ENCODE measurements at regions not wholly inside any gene's neighbourhood (a gene's known extent, or its start where the extent isn't known, plus 50 kb on each side); places are given as distances from the start of the nearest gene placed in this dataset.

- TF ChIP-seq CTCF (conservative IDR thresholded peaks at IDR 0.05; ENCODE audit: low read depth, low read length) (no peak), MXI1 (IDR thresholded peaks at IDR 0.05; ENCODE audit: borderline replicate concordance, low read depth, low read length) (no peak), SMC3 (IDR thresholded peaks at IDR 0.05; ENCODE audit: low read depth, low read length) (no peak), CEBPB (IDR thresholded peaks at IDR 0.05; ENCODE audit: low read depth, low read length) (no peak), RCOR1 (IDR thresholded peaks at IDR 0.05; ENCODE audit: insufficient replicate concordance, low read length) (no peak), POLR2A (IDR thresholded peaks at IDR 0.05; ENCODE audit: low read depth, low read length) (no peak), USF2 (IDR thresholded peaks at IDR 0.05; ENCODE audit: low read depth, low read length) (no peak), RAD21 (IDR thresholded peaks at IDR 0.05; ENCODE audit: low read length) (no peak), RFX5 (IDR thresholded peaks at IDR 0.05; ENCODE audit: low read depth, low read length) (no peak), CHD1 (IDR thresholded peaks at IDR 0.05; ENCODE audit: low read depth, low read length) (no peak), FOS (IDR thresholded peaks at IDR 0.05; ENCODE audit: low read depth, low read length) (no peak), BHLHE40 (IDR thresholded peaks at IDR 0.05; ENCODE audit: low read depth, low read length) (no peak), MAZ (IDR thresholded peaks at IDR 0.05; ENCODE audit: borderline replicate concordance, low read depth, low read length) (no peak), NFE2L2 (IDR thresholded peaks at IDR 0.05; ENCODE audit: low read depth, low read length) (no peak)
Measured at GRCh38 chr2:2657121-2657962, 326.3 kb upstream of the MYT1L start.
